LHCN-M2 (cell line): ENCODE measurements at regions not wholly inside any gene's neighbourhood (a gene's known extent, or its start where the extent isn't known, plus 50 kb on each side); places are given as distances from the start of the nearest gene placed in this dataset.
"Not testable (repeated sequence)": the region's sequence is repeated elsewhere in the genome, so short reads cannot be mapped to it uniquely, and the experiment has no call there.

Source experiments
- DNase-seq: peaks from one replicate; pipeline ENCODE4 v3.0.0-alpha.2; 2012; ENCODE audit warnings: low read depth

- peak; percentile 34 for DNase-seq
Observed at GRCh38 chr5:148741766-148742165, 84.6 kb upstream of the ADRB2 start.

DNA sequence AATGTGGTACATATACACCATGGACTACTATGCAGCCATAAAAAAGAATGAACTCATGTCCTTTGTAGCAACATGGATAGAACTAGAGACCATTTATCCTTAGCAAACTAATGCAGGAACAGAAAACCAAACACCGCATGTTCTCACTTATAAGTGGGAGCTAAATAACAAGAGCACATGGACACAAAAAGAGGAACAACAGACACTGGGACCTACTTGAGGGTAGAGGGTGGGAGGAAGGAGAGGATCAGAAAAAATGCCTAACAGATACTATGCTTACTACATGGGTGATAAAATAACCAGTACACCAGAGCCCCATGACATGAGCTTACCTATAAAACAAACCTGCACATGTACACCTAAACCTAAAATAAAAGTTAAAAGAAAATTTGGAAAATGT is 82.0 kb upstream of the ADRB2 start:
- DNase-seq: not testable (repeated sequence)

DNA sequence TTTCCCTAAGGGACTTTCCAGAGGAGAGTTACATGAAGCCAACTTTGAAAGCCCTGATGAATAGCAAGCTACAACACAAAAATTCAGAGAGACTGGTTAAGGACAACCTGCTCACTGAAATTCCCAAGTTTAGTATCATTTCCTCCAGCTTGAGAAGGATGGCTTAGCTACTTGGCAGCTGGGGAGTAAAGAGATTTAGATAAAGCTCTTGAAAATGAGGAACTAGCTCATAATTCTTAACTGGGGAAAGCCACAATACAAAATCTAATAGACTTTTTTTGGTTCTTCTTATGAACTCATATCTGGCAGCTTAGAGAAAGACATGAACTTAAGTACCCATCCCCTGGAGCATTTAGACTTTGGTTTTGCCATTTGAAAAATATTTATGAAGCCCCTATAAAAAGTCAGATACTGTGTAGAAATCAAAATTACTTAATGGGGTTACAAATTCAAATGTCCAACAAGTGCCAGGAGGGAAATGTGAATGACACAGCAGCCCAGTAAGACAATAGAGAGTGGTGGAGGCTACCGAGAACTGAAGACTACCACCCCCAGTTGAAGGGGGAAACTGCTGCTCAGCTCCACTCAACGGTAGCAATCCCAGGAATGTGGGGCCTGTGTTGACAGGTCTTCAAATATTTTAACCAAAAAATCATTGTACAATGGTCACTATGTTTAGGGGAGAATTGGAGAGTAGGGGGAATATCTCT is 79.4 kb upstream of the ADRB2 start:
- DNase-seq: no peak

- no peak for DNase-seq
Observed at GRCh38 chr5:148747536-148747906, 78.9 kb upstream of the ADRB2 start.

DNA sequence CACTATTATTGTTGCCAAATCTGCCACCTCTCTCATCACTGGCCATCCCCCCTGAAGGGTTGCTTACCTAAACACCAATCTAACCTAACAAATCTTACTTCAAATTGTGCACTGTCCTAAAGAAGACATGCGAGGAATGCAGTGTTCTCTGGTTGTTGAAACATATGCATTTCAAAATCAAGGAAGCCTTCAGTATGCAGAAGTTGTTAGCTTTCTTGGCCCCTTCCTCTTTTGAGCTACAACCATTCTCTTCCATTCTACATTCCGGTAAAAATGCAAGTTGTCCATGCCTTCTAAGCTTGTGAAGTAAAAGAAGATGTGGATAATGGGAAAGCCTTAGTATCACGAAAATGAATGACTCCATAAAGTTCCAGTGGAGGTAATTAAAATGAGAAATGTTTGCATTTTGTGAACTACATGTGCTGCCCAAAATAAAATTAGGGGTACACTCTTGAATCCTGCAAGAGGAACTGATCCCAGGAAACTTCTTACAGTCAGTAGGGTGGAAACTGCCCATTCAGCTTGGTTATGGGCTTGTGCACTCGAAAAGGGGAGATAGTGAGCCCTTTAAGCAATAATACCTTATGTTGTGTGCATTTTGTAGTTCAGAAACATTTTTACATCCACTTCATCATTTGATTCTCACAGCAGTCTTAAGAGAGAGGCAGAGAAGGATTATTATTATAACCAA is 77.6 kb upstream of the ADRB2 start:
- no peak for DNase-seq

GRCh38 chr5:148750614-148751013 is 75.8 kb upstream of the ADRB2 start:
- DNase-seq: no peak

- no peak for DNase-seq
Observed at GRCh38 chr5:148751025-148751424, 75.4 kb upstream of the ADRB2 start.

- not testable (repeated sequence) for DNase-seq
Observed at GRCh38 chr5:148752375-148752774, 74.0 kb upstream of the ADRB2 start.

- no peak for DNase-seq
Observed at GRCh38 chr5:148759101-148759500, 67.3 kb upstream of the ADRB2 start.

GRCh38 chr5:148760945-148761638 is 65.3 kb upstream of the ADRB2 start:
- peak; percentile 26 for DNase-seq

DNA sequence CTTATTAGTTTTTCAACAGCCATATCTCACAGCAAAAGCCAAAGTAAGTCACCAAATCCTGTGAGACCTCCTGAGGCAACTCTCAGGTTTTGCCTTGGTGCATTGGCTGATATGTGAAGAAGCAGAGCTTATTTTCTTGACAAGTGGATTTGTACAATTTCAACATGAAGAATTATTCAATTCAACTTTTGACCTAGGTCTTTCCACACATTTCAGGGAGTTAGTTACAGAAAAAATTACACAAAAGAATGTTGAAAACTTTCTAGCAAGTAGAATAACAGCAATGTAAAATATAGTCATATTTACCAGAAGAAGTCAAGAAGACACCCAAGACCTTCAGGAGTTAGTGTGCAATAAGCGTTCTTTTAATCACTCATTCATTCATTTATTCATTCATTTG is 62.4 kb upstream of the ADRB2 start:
- no peak for DNase-seq

DNA sequence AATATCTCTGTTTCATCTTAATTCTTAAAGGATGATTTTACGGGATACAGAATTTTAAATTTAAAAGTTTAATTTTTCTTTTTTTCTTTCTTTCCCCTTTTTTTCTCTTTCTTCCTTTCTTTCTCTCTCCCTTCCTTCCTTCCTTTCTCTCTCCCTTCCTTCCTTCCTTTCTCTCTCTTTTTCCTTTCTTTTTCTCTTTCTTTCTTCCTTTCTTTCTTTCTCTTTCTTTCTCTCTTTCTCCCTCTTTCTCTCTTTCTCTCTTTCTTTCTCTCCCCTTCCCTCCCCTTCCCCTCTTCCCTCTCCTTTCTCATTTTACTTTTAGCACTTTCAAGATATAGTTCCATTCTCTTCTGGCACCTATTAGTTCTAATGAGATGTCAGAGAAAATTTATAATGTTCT is 61.4 kb upstream of the ADRB2 start:
- no peak for DNase-seq

- DNase-seq: no peak
Observed at GRCh38 chr5:148768806-148769415, 57.5 kb upstream of the ADRB2 start.

GRCh38 chr5:148769941-148770340 is 56.5 kb upstream of the ADRB2 start:
- DNase-seq: no peak

DNA sequence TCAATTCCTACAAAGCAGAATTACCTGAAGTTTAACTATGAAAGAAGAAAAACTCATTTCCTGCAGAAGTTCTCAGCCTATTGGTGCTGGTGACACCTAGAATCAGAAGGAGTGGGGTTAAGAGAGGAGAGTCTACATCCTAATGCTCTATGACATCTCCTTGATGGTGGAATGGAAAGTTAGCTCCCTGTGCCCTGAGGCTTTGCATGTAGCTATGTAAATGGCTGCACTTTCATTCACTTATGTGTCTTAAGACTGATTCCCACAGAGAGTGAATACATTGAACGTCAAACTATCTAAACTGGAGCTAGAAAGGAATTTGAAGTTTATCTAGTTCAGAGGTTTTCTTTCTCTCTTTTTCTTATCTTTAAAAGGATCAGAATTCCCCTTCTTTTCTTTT is 52.1 kb upstream of the ADRB2 start:
- no peak for DNase-seq

GRCh38 chr5:148776261-148776660 is 50.1 kb upstream of the ADRB2 start:
- DNase-seq: no peak
